SU-DHL-6 (cell line): ENCODE measurements at regions not wholly inside any gene's neighbourhood (a gene's known extent, or its start where the extent isn't known, plus 50 kb on each side); places are given as distances from the start of the nearest gene placed in this dataset.

ENCODE experiments used
- CTCF ChIP-seq: fragments of 200-600 bp; sonication (generic); IDR thresholded peaks from one replicate; pipeline ENCODE4 v1.5.1; 2017; ENCODE audit warnings: antibody characterized with exemption, mild to moderate bottlenecking, low read length, moderate library complexity; ENCODE audit not compliant: insufficient read depth, poor library complexity, severe bottlenecking
- EZH2phosphoT487 ChIP-seq: fragments of 200-600 bp; sonication (generic), shearing (Covaris generic); conservative IDR thresholded peaks from 2 replicates; pipeline ENCODE4 v1.6.1; 2018; ENCODE audit warnings: mild to moderate bottlenecking, antibody characterized with exemption, low read length, moderate library complexity, mixed read lengths

DNA sequence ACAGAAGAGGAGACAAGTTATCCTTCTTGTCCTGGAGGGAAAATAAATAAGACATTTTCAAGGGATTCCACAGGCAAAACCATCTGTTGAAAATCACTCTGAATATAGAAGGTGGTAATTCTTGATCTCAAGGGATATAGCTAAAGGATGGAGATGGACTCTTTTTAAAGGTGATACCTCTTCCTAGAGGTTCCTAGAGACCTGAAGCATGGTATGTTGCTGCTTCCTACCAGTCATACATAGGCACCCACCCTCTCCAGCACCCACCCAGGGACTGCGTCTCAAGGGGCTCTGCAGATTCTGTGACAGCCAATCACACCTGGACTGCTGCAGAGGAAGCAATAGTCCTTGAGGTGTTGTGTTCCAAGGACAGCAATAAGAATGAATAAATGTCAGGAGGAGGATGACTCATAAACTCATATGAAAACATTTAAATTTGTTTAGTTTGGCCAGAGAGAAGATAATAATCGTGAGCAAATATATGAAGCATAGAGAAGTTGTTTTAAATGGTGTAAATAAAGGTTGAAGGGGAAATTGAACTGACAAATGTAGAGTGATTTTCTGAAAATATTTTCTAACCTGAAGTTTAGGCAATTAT, 741.6 kb upstream of the CBLB start:
- TF ChIP-seq CTCF (no peak), EZH2phosphoT487 (no peak)
